CD14-positive monocyte (primary cell): ENCODE measurements at regions not wholly inside any gene's neighbourhood (a gene's known extent, or its start where the extent isn't known, plus 50 kb on each side); places are given as distances from the start of the nearest gene placed in this dataset.

Experiments used
- DNase-seq, 3 donors: peaks; one replicate each; pipeline ENCODE4 v3.0.0-alpha.2; 2011 to 2022
- H2AFZ ChIP-seq: 2 replicates; pipeline ENCODE4 v1.6.0; 2012; ENCODE audit warnings: mild to moderate bottlenecking, low read depth, low read length, inconsistent platforms; ENCODE audit not compliant: insufficient read depth, poor library complexity, severe bottlenecking
- H3K27ac ChIP-seq, 2 donors: 1 replicate in 1 of 2; 2 replicates in 1 of 2; pipeline ENCODE4 v1.5.1; 2012 to 2013; ENCODE audit warnings: low read length in 2 of 2, control low read depth in 1 of 2, inconsistent platforms in 1 of 2, low read depth in 1 of 2, mild to moderate bottlenecking in 1 of 2
- H3K27me3 ChIP-seq, 2 donors: one replicate each; pipeline versions ENCODE4 v1.6.0 to v1.6.1; 2011 to 2013; ENCODE audit warnings: low read length in 2 of 2; ENCODE audit not compliant: control insufficient read depth in 2 of 2, insufficient read depth in 2 of 2
- H3K36me3 ChIP-seq, 2 donors: replicated peaks in 1 of 2; 1 replicate in 1 of 2; 2 replicates in 1 of 2; pipeline versions ENCODE4 v1.5.1 to v1.6.1; 2012 to 2013; ENCODE audit warnings: low read length in 2 of 2, control low read depth in 1 of 2, inconsistent platforms in 1 of 2, mild to moderate bottlenecking in 1 of 2; ENCODE audit not compliant: insufficient read depth in 2 of 2, control insufficient read depth in 1 of 2
- H3K4me1 ChIP-seq, 2 donors: 1 replicate in 1 of 2; 2 replicates in 1 of 2; pipeline versions ENCODE4 v1.5.1 to v1.6.1; 2012 to 2013; ENCODE audit warnings: low read length in 2 of 2, control low read depth in 1 of 2, inconsistent platforms in 1 of 2, mild to moderate bottlenecking in 1 of 2, moderate library complexity in 1 of 2; ENCODE audit not compliant: insufficient read depth in 2 of 2, control insufficient read depth in 1 of 2
- H3K4me2 ChIP-seq: replicated peaks from 2 replicates; pipeline ENCODE3; 2012; ENCODE audit warnings: low read length, moderate library complexity, mild to moderate bottlenecking; ENCODE audit not compliant: poor library complexity, severe bottlenecking; ENCODE audit errors: extremely low read depth
- H3K4me3 ChIP-seq, 3 experiments: fragments of 200-600 bp in 1 of 3; sonication (generic) in 1 of 3; replicated peaks in 1 of 3; 1 replicate in 2 of 3; 2 replicates in 1 of 3; pipeline ENCODE4 v1.5.1; 2011 to 2013; ENCODE audit warnings: low read length in 3 of 3, mild to moderate bottlenecking in 3 of 3, control low read depth in 2 of 3, low read depth in 2 of 3, inconsistent platforms in 1 of 3, moderate library complexity in 1 of 3
- H3K79me2 ChIP-seq: 2 replicates; pipeline ENCODE4 v1.6.0; 2012; ENCODE audit warnings: mild to moderate bottlenecking, control low read depth, inconsistent platforms, low read length, moderate library complexity; ENCODE audit not compliant: insufficient read depth
- H3K9ac ChIP-seq: 2 replicates; pipeline ENCODE4 v1.6.0; 2017; ENCODE audit warnings: low read length, mild to moderate bottlenecking; ENCODE audit not compliant: insufficient read depth, poor library complexity, severe bottlenecking
- H3K9me3 ChIP-seq, 2 donors: replicated peaks in 1 of 2; 1 replicate in 1 of 2; 2 replicates in 1 of 2; pipeline versions ENCODE4 v1.5.1 to v1.6.1; 2012 to 2013; ENCODE audit warnings: low read length in 2 of 2, control low read depth in 1 of 2; ENCODE audit not compliant: control insufficient read depth in 1 of 2, insufficient read depth in 1 of 2
- H4K20me1 ChIP-seq: 2 replicates; pipeline ENCODE4 v1.6.0; 2012; ENCODE audit warnings: mild to moderate bottlenecking, low read length, control low read depth, moderate library complexity; ENCODE audit not compliant: insufficient read depth
- H3K27ac Mint-ChIP-seq, 7 donors: one replicate each; pipeline ENCODE4 v1.8.0; 2020; ENCODE audit warnings: mild to moderate bottlenecking in 7 of 7, mixed read lengths in 7 of 7, moderate library complexity in 6 of 7, inconsistent platforms in 2 of 7
- H3K27me3 Mint-ChIP-seq, 3 donors: one replicate each; pipeline ENCODE4 v1.8.0; 2021 to 2022; ENCODE audit warnings: low read depth in 3 of 3, mild to moderate bottlenecking in 3 of 3, mixed read lengths in 3 of 3, moderate library complexity in 3 of 3, inconsistent platforms in 1 of 3
- H3K36me3 Mint-ChIP-seq, 2 donors: one replicate each; pipeline ENCODE4 v1.8.0; 2020; ENCODE audit warnings: mixed read lengths in 2 of 2, inconsistent platforms in 1 of 2, mild to moderate bottlenecking in 1 of 2
- H3K4me1 Mint-ChIP-seq: one replicate; pipeline ENCODE4 v1.8.0; 2020; ENCODE audit warnings: mild to moderate bottlenecking, mixed read lengths
- H3K4me3 Mint-ChIP-seq, 2 donors: one replicate each; pipeline ENCODE4 v1.8.0; 2020; ENCODE audit warnings: mild to moderate bottlenecking in 2 of 2, mixed read lengths in 2 of 2, moderate library complexity in 1 of 2
- H3K9me3 Mint-ChIP-seq, 7 donors: one replicate each; pipeline ENCODE4 v1.8.0; 2020 to 2022; ENCODE audit warnings: mixed read lengths in 7 of 7, mild to moderate bottlenecking in 6 of 7, moderate library complexity in 6 of 7, inconsistent platforms in 2 of 7
- CTCF ChIP-seq: fragments of 200-600 bp; IDR thresholded peaks from one replicate; pipeline ENCODE4 v1.8.0; 2022; ENCODE audit warnings: antibody characterized with exemption, mild to moderate bottlenecking
- WGBS: methylation state at CpG from one replicate; pipeline ENCODE4 v1.1.5; 2013; ENCODE audit warnings: missing lambda C conversion rate; ENCODE audit not compliant: insufficient coverage; 5-methylcytosine and 5-hydroxymethylcytosine counted together
- intact Hi-C, 2 donors: fragments of 100-400 bp; cut with micrococcal nuclease; formaldehyde crosslinking; loops; one replicate each; pipeline versions ENCODE4 v1.15.0 to v1.15.1; 2023

- Mint-ChIP-seq H3K4me1 (no peaks in the 10 kb centered on the region), H3K9me3 (peaks cover 6 to 30% (median 8%) of the 10 kb centered on the region in 7 donors), H3K27ac (no peak overlapping the region), H3K4me3 (no peak overlapping the region), H3K36me3 (no peaks in the 10 kb centered on the region), H3K27me3 (no peaks in the 10 kb centered on the region)
- intact Hi-C loops = no loop called here
- Histone ChIP-seq H3K4me2 (no peak overlapping the region), H3K27ac (no peak overlapping the region), H3K36me3 (no peaks in the 10 kb centered on the region), H3K9ac (no peak overlapping the region), H3K79me2 (no peaks in the 10 kb centered on the region), H3K4me1 (no peaks in the 10 kb centered on the region), H3K4me3 (no peak overlapping the region), H4K20me1 (no peaks in the 10 kb centered on the region), H2AFZ (no peak overlapping the region), H3K9me3 (peaks cover 39 to 63% of the 10 kb centered on the region in 2 donors), H3K27me3 (no peaks in the 10 kb centered on the region)
- 71% methylated on average over 4 of the region's 9 CpGs for whole genome bisulfite sequencing
- TF ChIP-seq CTCF = no peak
- no peak for DNase-seq
Measured at GRCh38 chr5:2586016-2586715, 165.3 kb downstream of the IRX2 start.

GRCh38 chr5:2584579-2585269, 166.8 kb downstream of the IRX2 start:
- no peak overlapping the region for H3K9ac ChIP-seq
- intact Hi-C loops = no loop called here
- H4K20me1 ChIP-seq = no peaks in the 10 kb centered on the region
- H3K9me3 Mint-ChIP-seq = peaks cover 6 to 33% (median 10%) of the 10 kb centered on the region in 7 donors
- no peaks in the 10 kb centered on the region for H3K4me1 ChIP-seq
- H3K4me1 Mint-ChIP-seq = no peaks in the 10 kb centered on the region
- H3K4me3 ChIP-seq = no peak overlapping the region
- no peak for TF ChIP-seq CTCF
- 77% methylated on average over 3 of the region's 3 CpGs for WGBS
- H3K27ac Mint-ChIP-seq = no peak overlapping the region
- H3K79me2 ChIP-seq = no peaks in the 10 kb centered on the region
- peaks cover 39 to 56% of the 10 kb centered on the region in 2 donors for H3K9me3 ChIP-seq
- no peak for DNase-seq
- no peaks in the 10 kb centered on the region for H3K36me3 ChIP-seq
- no peak overlapping the region for H3K4me2 ChIP-seq
- no peaks in the 10 kb centered on the region for H3K36me3 Mint-ChIP-seq
- H3K27me3 ChIP-seq = no peaks in the 10 kb centered on the region
- no peak overlapping the region for H3K27ac ChIP-seq
- H3K27me3 Mint-ChIP-seq = peaks cover 0 to 1% (median 0%) of the 10 kb centered on the region in 3 donors
- H3K4me3 Mint-ChIP-seq = no peak overlapping the region
- no peak overlapping the region for H2AFZ ChIP-seq
